ENCODE measurements at regions not wholly inside any gene's neighbourhood (a gene's known extent, or its start where the extent isn't known, plus 50 kb on each side); places are given as distances from the start of the nearest gene placed in this dataset.
"Not testable (repeated sequence)": the region's sequence is repeated elsewhere in the genome, so short reads cannot be mapped to it uniquely, and the experiment has no call there.

DNA sequence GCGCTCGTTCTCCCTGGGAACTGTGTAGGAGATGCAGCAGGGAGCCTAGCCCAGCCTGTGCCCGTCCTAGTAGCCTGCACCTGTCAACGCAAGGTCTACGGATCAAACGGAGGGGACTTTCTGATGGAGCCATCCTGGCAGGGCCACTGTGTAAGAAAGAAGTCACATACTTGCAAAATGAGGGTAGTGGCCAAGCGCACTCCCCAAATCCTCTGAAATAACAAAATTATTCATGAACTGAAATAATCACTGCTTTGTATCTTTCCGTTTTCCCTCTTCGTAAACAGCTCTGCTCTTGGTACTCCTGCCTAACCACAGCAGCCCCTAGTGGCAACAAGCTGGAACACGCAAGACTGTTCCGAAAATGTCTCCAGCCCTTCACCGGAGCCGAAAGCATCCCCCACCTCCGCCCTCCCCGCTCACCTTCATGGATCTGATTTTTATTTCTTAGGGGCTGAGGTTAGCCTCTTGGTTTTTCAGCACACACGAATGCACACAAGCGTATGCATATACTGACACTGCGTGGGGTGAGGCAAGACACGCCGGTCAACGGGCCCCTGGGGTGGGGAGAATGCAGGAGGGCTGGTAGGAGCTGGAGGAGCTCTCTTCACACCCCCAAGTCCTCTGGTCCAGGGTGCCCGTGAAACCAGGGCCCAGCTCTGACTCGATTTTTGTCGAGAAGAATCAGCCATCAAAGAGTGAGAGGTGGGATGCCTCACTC, 100.8 kb downstream of the ABCC12 start:
- DNase-seq (ENCODE audit: low spot score) = peak; percentile 22

DNA sequence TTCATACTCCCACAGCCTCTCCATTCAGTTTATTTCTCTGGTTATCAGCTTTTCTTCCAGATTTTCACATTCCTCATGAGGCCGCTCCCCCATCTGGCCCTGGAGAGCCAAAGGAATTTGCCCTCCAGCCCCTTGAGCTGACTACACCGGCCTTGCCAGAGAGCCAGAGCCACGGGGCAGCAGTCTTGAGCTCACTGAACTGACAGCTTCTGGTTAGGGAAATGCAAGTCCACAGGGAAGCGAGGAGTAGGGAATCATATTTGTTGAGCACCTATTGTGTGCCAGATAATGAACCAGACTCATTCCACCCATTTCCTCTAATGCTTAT, 102.4 kb downstream of the ABCC12 start:
- no peak for DNase-seq (ENCODE audit: low spot score)

DNA sequence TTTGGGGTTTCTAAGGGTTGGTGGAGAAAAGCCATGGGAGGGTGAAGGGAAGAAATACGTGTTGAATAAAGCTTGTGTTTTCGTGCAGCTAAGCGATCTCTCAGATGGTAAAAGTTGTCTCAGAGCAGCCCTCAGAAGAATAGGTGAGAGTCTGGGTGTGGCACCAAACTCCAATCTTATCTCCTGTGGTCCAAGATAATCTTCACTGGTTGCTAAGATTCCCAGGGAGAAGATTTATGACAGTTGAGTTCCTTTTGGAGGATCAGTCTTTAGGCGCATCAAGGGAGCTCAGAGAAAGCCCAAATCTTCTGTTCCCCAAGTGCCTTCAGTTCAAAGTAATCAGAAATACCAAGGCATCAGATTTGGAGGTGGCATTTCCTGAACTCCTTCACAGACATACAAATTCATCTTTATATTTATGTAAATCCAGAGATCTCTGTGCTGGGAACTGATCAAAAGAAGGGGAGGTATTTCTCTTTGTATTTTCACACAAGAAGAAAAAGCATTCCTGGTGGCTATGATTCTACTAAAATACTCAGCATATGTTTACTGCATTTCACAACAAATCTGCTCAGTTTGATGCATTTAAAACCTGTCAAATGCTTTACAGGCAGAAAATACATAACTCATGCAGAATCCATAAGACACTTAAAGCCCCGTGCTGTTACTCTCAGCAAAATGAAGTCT, 102.9 kb downstream of the ABCC12 start:
- no peak for DNase-seq (ENCODE audit: low spot score)

DNA sequence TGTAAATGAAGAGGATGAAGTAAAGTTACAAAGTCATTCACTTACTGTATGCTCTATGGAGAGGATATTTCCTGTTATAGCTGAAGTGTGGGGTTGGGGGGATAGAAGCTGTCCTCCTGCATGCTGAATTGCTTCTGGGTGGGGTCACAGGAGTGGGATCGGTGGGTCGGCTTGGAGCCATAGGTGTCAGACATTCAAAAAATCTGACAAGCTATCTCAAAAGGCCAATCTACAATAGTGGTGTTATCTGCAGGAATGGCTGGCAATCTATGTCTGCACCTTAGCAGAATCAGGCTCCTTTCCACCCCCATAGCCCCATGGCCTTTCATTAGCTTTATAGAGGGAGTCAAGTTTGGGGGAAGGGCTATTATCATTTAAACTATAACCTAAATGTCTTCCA, 104.9 kb downstream of the ABCC12 start:
- DNase-seq (ENCODE audit: low spot score) = no peak

DNA sequence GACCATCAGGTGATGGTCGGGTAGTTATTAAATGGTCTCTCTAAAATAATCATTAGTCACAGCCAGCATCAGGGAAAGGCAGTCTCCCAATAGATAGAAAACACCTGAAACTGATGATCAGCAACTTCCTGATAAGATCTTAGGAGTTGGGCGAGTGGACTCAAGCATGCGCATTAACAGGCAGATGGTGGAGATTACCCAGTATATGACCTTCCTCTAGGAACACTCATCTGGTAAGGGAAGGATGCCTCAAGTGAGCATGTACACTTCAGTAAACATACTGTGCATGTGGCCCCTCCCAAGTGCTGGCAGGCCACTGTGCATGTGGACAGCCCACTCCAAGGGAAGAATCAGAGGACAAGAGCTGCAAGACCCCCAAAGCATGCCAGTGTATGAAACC, 105.9 kb downstream of the ABCC12 start:
- no peak for DNase-seq (ENCODE audit: low spot score)

DNA sequence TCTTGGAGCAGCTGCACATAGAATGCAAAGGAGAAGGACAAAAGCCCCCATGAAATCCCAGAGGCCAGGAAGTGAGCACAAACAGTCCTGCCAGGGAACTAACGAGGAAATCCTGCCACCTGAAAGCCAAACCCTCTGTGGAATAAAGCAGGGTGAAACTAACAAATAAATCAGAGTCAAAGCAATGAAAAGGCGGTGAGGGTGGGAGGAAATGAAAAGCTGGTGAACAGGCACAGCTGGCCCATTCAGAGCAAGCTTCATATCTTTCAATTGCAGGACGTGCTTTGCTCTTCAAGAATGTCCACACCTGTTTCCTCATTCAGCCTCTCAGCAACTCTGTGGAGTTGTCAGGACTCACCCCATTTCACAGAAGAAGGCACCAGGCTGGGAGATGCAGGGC, 108.1 kb downstream of the ABCC12 start:
- no peak for DNase-seq (ENCODE audit: low spot score)

DNA sequence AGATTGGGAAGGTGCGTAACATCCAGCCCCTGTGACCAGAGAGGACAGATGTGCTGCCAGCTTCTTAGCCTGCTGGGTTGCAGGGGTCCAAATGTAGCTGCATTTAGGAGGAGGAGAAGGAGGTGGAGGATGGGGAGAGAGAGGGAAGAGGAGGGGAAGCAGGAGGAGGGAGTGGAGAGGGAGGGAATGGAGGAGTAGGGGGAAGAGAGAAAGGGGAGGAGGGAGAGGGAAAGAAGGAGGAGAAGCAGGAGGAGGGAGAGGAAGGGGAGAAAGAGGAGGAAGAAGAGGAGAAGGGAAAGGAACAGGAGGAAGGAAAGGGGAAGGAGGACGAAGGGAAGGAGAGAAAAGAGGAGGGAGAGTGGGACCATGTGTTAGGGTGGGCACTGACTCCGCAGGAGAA, 108.6 kb downstream of the ABCC12 start:
- DNase-seq (ENCODE audit: low spot score) = no peak

DNA sequence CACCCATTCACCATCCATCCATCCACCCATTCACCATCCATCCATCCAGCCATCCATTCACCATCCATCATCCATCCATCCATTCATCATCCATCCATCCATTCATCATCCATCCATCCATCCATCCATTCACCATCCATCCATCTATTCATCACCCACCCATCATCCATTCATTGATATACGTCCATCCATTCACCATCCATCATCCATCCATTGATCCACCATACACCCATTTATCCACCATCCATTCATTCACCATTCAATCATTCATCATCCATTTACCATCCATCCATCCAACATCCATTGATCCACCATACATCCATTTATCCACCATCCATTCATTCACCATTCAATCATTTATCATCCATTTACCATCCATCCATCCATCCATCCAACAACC, 111.7 kb downstream of the ABCC12 start:
- DNase-seq (ENCODE audit: low spot score) = no peak

DNA sequence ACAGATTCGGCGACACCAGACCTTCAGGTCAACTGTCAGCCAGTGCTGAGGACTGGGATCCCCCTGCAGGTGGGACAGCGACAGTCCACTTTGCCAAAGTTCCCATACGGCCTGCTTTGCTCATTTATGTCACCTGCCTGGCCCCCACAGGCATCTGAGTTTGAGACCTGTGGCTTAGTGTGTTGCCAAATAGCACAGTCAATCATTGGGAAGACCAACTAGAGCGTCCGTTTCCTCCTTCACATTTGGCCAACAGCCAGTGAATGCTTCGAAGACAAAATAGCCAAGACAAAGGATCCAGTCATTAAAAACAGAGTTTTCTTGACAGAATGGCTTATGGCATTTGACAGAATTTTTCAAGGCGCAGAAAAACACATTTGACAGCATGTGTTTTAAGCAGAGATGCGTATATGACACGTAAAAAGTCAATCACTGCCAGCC, 113.8 kb downstream of the ABCC12 start:
- DNase-seq (ENCODE audit: low spot score) = no peak

DNA sequence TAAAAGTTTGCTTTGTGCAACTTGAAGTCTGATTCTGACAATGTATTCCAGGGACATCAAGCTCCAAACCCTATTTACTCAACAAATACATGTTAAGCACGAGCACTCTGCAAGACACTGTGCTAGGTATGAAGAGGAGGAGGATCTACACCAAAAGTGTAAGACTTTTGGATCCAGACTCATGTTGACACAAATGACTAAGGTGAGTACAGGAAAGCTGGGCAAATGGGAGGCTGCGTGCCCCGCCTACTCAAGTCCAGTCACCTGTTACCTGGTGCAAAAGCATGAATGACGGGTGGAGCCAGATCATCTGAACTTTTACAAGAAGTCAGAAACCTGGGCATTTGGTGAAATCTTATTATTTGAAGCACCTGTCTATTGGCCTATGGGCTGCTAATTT, 120.7 kb downstream of the ABCC12 start:
- DNase-seq (ENCODE audit: low spot score) = no peak

DNA sequence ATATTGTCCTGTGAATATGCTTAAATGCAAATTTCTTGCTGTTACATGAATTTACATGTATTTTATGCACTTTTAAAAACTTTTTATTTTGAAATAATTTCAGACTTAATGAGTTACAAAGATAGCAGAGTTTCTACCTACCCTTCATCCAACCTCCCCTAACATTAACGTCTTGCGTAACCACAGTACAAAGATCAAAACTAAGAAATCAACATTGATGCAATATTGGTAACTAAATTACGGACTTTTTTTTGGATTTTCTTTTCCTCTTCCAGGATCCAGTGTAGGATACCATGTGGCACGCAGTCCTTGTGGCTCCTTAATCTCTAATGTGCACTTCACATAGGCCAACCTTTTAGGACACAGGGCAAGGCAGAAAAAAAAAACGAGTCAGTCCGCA, 124.9 kb downstream of the ABCC12 start:
- DNase-seq (ENCODE audit: low spot score) = no peak

DNA sequence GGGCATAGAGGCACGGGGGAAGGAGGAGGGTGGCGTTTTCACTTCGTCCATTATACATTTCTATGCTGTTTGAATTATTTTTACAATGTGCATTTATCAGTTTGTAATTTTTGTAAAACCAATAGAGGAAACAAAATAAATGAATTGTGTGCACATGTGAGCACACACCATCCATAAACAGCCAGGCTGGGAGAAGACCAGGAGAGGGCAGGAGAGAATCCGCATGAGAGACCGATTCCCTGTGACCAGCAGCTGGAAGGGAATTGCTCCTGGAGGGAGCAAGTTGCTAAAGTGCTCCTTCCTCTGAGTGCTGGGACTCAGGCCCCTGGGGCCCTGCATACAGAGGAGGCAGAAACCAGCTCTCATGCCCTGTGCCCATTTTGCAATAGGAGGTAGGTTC, 126.0 kb downstream of the ABCC12 start:
- DNase-seq (ENCODE audit: low spot score) = no peak

DNA sequence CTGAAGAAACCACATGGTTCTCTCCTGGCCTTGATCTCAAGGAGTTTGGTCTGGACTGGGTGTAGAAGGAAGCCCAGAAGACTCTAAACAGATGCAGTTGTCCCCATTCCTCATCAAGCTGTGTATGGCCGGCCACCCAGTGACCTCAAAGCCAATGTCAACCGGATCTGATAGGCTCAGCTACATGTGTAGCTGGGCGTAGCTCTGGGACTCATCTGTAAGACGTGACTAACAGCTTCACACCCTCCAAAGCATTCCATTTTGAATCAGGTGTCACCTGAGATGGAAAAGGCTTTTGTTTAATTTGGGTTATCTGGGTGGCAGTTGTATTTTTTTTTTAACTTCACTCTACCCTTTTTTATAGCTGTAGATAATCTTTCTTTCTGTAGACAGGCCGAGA, 130.4 kb downstream of the ABCC12 start:
- DNase-seq (ENCODE audit: low spot score) = no peak

DNA sequence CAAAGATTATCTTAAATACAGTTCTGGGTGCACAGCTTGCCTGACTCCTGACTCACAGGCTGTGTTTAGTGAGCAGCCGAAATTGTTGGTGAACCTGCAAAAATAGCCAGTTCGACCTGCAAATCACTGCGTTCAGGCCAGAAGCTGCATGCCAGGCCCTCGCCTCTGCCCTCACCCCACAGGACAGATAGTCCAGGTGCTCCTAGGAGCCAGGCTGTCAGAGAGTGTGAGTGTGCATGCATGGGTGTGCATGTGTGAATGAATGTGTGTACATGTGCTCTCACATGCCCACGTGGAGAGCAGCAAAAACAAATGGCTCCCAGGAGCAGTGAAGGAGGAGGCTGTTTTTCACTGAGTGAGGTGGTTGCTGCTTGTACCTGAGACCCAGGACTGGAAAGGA, 131.8 kb downstream of the ABCC12 start:
- no peak for DNase-seq (ENCODE audit: low spot score)

DNA sequence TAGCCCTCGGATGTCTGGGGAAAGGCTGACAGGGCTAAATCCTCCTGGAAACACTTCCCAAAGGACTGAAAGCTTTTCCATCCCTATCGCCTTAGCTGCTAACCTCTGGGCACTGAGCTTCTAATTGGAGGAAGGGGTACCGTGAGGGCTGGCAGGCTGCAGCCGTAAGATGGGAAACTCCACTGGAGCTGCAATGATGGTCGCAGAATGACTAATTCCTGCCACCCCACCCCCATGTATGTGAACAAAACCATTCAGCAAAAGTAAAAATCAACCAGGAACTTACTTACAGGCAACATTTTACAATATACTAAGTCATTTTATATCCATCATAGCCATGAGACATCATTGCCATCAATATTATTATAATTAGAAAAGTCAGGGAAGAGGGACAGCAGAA, 133.3 kb downstream of the ABCC12 start:
- DNase-seq (ENCODE audit: low spot score) = no peak

DNA sequence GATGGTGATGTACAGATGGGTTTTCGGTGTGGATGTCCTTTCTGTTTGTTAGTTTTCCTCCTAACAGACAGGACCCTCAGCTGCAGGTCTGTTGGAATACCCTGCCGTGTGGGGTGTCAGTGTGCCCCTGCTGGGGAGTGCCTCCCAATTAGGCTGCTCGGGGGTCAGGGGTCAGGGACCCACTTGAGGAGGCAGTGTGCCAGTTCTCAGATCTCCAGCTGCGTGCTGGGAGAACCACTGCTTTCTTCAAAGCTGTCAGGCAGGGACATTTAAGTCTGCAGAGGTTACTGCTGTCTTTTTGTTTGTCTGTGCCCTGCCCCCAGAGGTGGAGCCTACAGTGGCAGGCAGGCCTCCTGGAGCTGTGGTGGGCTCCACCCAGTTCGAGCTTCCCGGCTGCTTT, 135.2 kb downstream of the ABCC12 start:
- not testable (repeated sequence) for DNase-seq (ENCODE audit: low spot score)

DNA sequence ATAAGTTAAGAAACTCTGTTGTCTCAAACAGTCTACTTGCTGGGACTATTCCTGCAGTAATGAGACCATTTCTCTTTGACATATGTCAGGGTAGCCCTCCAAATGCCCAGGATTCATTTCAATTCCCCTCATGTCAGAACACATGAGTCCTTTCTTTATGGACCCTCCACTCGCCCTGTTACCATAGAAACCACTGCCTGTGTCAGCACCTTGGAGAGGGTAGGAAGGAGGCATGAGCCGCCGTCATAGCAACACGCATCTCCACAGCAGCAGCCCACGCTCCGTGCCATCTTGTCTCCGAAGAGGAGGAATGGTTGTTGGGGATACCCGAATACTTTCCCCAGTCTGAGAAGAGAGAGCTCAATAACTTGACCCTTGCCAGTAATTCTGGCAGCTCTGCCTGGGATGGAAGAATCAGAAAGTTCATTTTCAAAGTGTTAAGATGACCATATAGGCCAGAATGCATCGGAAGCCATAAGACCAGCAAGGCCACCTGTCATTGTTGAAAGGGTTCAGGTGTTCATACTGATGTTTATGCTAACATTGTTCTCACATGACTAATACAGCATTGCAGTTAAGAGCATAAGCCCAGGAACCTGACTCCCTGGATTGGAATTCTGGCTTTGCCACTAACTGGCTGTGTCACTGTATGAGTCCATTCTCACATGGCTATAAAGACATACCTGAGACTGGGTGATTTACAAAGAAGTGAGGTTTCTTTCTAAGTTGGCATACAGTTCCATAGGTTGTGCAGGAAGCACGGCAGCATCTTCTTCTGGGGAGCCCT, 141.3 kb downstream of the ABCC12 start:
- DNase-seq (ENCODE audit: low spot score) = no peak

DNA sequence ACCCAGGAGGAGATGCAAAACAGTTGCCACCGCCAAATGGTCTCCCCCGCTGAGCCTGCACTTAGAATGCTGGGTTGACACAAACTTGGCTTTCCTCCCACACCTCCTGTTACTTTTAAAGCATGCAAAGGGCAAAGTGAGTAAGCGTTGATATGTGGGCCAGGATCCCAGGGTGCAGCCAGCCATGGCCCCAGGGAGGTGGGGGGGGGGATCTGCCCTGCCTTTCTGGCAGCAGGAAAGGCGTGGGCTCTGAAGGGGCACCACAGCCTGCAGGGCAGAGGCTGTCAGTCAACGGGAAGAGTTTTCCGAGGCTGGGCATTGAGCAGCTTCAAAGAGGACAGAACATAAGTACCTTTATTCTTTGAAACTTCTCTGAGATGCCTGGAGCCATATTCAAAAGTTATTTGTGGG, 142.3 kb downstream of the ABCC12 start:
- DNase-seq (ENCODE audit: low spot score) = no peak

DNA sequence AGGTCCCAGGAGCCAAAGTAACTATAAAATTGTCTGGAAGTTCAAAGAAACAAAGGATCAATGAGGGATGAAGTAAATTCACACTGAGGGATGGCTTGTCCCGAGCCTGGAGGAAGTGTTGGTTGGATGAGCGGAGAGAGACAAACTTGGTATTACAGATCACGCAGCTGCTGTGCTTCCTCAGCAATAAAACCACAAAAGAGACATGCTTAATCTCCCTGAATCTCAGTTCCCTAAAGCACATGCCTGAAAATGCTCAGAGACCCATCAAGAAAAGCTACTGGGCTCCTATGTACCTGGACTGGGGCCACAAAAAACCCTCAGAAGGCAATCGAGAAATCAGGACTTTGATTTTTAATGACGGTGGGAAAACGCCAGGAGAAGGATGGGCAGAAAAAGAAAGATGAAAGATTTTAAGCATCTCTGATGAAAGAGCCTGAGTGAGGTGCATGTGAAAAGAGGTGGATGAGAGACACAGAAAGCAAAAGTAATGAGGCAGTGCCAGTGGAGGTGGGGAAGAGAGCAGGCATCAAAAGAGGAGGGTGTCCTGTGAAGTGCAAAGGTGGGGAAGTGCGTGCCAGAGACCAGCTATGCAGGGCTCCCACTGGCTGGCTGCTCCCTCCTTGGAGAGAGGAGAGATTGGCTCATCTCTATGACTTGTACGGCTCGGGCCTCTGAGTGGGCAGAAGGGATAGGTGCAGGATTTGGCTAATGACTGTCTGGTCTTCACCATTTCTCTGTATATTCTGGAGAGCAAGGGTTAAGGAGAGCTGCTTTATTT, 143.7 kb downstream of the ABCC12 start:
- DNase-seq (ENCODE audit: low spot score) = no peak

DNA sequence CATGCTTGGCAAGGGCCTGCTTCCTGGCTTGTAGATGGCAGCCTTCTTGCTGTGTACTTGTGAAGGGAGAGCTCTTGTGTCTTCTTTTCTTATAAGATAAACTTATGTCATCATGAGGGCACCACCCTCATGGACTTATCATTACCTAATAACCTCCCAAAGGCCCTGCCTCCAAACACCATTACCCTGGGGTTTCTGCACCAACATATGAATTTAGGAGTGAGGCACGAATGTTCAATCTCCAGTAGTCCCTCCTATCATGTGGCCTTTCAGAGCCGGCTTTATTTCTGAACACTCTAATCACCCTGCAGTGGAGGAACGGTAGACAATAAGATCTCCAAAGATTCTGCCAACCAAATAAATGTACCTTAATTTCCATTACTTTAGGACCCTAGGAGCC, 144.3 kb downstream of the ABCC12 start:
- DNase-seq (ENCODE audit: low spot score) = no peak

DNA sequence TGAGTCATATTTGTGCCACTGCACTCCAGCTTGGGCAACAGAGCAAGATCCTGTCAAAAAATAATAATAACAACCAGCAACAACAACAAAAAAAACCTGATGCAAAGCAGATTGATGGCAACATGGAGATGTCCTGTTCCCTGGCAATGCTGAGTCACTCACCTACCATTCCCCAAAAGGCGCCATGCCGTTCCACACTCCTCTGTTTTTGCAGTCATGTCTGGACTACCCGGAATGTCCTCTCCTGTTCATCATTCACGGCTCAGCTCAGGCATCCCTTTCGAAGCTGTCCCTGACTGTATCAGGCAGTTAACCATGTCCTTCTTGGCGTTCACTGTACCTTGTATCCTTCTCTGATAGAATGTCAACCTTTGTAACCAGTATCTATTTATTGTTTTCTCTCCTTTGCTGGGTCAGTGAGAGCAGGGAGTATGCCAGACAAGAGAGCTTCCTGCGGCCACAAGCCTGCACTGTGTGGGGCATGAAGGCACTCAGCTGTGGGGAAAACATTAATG, 147.7 kb downstream of the ABCC12 start:
- no peak for DNase-seq (ENCODE audit: low spot score)

DNA sequence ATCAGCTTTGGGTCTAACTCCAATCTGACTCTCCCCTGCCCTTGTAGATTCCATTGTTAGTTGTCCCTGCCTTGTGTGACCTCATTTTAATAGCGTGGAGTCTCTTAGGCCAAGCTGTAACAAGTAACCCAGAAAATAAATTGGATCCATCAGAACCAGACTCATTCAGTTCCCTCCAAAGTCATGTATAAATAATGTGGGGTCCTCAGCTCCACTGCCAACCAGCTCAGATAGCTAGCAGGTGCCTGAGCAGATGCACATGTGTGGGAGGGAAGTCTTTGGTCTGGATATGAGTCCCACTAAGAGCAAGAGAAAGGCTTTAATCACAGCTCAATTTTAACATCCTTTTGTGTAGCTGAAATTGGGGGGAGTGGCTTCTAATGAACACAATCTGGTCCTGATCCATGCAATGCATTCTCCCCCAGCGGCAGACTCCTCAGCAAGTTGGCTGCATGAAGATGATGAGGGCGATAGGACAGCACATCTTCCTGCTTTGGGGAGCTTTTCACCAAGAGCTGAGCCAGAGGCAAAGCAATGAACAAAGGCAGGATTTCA, 151.6 kb downstream of the ABCC12 start:
- DNase-seq (ENCODE audit: low spot score) = no peak

Data from mucosa of gallbladder (tissue), 1 donor.